HG02884 (cell line): ENCODE measurements at regions not wholly inside any gene's neighbourhood (a gene's known extent, or its start where the extent isn't known, plus 50 kb on each side); places are given as distances from the start of the nearest gene placed in this dataset.

ENCODE experiments used
- ATAC-seq: cut with Tn5 transposase; IDR thresholded peaks from one replicate; pipeline ENCODE4 v1.9.1; 2021; ENCODE audit warnings: mild to moderate bottlenecking, moderate library complexity; ENCODE audit not compliant: unreplicated experiment

GRCh38 chr13:74219566-74219965 is 85.4 kb upstream of the KLF12 start:
- ATAC-seq: no peak

DNA sequence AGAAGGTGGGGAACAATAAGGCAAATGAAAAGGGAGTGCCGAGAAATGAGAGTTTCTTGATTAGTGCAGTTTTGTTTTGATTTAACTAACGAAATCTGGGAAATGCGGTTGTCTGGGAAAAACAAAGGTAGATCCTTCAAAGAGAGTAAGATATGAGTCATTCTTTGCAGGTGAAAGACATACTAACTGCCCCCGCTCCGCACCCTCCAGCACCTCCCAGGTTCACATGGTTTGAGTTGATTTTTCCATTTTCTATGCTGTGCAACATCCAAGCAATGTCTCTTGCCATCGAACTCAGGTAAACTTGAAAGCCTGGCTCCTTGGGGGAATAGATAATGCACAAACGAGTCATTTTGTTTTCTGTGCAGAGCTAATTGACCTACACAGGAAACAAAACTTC is 84.1 kb upstream of the KLF12 start:
- ATAC-seq: no peak

GRCh38 chr13:74217811-74218210 is 83.6 kb upstream of the KLF12 start:
- ATAC-seq: no peak

- ATAC-seq: no peak
Measured at GRCh38 chr13:74215420-74215819, 81.2 kb upstream of the KLF12 start.

DNA sequence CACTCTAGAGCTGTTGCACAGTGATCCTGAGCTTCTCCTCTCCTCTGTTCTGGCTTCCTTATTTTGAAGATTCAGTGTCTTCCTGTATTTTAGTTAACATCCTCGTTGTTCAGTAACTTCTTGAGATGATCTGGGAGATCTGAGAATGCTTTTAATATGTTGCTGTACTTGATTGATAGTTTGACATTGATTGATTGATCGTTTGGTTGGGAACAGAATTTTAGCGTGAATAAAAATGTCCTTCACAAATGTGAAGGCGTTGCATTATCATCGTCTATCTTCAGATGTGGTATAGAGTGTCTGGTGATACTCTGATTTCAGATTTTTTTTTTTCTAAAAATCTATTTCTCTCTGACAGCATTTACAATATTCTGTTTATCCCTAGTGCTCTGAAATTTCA is 80.1 kb upstream of the KLF12 start:
- no peak for ATAC-seq

- no peak for ATAC-seq
Measured at GRCh38 chr13:74210693-74211393, 76.6 kb upstream of the KLF12 start.

- no peak for ATAC-seq
Measured at GRCh38 chr13:74206855-74207254, 72.7 kb upstream of the KLF12 start.

DNA sequence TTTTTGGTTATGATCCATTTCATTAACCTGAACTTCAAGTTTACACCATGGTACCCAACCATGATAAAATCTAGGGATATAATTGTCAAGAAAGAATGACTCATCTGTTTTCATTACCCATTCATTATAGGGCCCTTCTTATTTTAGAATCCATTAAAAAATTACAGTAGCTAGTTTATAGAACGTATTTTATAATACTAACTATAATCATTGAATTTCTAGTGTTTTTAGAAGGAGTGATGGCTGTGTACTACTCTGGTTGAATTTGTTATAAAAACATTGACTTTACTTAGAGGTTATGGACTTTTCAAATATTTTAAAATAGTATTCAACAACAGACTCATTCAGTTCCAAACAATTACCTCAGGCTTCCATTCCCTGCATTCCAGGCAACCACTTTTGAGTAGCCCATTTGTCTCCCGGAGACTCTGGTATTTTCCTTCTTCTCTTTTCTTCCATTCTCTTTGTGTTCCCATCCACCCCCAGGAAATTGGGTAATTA is 71.9 kb upstream of the KLF12 start:
- no peak for ATAC-seq

DNA sequence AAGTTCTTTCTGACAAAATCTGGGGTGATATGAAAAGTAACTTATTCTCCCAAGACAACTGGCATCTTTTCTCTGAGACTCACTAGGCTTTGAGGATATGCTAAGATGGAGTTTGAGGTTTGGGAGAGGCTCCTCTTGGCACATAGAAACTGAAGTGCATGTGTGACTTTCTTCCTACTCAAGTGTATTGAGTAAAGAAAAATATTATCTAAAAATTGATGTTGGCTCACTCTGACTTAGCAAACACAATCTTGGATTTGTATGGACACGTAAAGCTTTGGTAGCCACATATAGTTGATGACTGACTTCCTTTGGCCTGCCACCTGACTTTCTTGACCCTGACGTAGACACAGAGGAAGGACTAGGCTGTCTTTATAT is 71.1 kb upstream of the KLF12 start:
- no peak for ATAC-seq

DNA sequence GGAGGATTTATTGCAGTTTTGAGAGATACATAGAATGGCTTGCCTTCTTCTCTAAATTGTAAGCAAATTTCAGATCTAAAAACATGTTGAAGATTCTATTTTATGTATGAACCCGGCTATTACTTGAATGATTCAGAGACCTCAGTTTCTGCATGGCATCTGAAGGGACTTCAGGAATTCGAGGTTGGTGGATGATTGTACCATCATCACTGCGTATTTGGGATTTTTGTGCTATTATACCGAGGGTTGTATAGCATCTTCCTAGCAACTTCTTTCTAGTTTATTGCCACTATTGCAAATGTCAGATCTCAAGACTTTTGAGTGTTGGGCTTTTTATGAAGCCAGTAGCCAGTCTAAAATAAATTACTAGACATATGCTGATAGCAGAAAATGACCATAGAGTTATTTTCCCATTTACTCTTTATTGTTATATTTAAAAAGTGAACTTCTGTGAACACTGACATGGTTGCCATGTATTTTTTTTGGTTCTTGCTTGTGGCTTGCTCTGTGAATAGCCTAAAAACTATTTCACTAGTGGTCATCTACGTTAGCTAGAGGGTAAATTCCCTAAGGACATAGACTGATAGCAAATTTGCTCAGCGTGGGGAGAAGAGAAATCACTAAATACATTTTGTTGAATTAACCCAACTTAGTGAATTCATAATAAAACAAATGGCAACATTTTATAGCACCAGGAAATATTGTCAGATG is 70.6 kb upstream of the KLF12 start:
- ATAC-seq: no peak

GRCh38 chr13:74203576-74203975 is 69.4 kb upstream of the KLF12 start:
- ATAC-seq: no peak

- ATAC-seq: no peak
Measured at GRCh38 chr13:74202129-74202813, 68.1 kb upstream of the KLF12 start.

GRCh38 chr13:74201530-74201929 is 67.3 kb upstream of the KLF12 start:
- no peak for ATAC-seq

DNA sequence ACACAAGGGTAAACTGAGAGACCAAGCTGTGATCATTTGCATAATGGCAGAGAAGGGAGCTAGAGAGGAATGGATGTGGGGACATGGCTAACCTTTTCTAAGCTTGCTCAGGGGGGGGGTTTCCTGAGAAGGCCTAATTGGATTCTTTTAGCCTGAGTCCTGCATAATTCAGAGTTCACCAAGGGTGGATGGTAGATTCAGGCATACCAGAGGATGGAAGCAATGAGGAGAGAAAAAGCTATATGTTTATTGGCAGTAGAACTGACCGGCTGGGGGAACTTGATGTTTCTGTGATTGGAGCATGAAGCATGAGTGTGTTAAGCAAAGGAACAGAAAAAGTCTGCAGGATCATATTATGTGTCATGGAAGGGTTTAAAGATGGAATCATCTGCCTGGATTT is 65.9 kb upstream of the KLF12 start:
- ATAC-seq: no peak

DNA sequence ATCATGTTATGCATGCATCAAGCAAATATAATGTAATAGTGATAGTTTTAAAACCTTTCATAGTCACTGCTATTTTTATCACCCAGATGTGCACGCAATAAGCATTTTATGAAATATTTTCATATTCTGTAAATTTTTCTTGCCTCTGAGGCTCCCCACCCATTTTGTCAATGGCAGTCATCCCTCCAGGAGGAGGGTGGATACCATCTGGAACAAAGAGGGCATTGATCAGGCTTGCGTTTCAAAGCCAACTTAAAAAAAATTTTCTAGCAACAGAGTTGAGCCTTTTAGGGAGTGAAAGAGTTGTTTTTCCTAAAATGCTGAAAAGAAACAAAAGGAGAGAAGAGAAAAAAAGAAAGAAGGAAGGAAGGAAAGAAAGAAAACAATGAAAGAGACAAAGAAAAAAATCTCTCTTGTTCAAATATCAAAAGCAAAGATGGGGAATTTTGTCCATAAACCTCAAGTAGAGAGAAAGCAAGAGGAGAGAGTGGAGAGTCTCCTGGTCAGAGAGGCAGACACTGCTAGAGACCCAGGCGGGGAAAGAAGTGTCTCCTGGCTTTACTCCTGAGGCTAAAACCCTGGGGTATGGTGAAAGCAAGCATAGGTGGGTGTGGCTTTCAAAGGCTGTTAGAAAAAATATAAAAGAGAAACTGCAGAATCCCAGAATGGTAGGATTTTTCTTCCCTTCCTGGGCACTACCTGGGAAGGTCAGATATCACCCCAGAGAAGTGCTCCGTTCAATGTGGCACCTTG is 63.6 kb upstream of the KLF12 start:
- no peak for ATAC-seq

- no peak for ATAC-seq
Measured at GRCh38 chr13:74194846-74195245, 60.6 kb upstream of the KLF12 start.

DNA sequence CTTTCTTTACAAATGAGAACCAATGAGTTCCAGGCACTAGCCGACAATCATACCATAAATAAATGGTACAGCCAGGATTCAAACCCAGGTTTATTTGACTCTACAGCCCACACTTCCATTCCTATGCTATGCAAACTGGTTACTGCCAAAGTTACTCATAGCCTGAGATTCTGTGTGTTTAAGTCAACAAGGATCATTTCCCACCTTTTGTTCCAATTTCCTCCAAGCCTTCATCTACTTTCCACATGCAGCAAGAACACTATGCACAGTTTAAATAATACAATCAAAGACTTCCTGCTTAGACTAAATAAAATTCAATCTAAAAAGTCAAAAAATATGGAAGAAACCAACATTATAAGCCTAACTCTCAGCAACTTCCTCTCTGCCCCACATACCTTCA is 59.2 kb upstream of the KLF12 start:
- no peak for ATAC-seq

- no peak for ATAC-seq
Measured at GRCh38 chr13:74191410-74191809, 57.2 kb upstream of the KLF12 start.

GRCh38 chr13:74190999-74191398 is 56.8 kb upstream of the KLF12 start:
- no peak for ATAC-seq

GRCh38 chr13:74187564-74187963 is 53.4 kb upstream of the KLF12 start:
- ATAC-seq: no peak

DNA sequence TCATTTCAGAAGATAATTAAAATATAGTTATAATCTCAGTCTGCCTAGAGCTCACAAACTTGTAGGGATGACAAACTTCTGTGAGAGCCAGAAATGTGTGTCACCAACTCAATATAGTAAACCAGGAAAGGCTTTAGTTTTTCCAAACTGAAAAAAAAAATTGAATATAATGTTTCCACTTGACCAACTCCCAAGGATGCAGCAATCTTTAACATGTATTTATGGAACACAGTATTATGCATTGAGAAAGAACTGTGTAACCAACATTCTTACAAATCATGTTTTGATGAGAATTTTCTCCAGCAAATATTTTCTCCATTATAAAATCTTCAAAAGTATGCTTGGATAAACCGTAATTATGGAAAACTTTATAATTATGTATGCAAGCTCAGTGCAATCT is 50.1 kb upstream of the KLF12 start:
- no peak for ATAC-seq
